NCI-H69 (cell line): ENCODE measurements at regions not wholly inside any gene's neighbourhood (a gene's known extent, or its start where the extent isn't known, plus 50 kb on each side); places are given as distances from the start of the nearest gene placed in this dataset.
A peak's percentile ranks its signal among the peaks of the same experiment; 100 is the strongest.
"Not testable (repeated sequence)": the region's sequence is repeated elsewhere in the genome, so short reads cannot be mapped to it uniquely, and the experiment has no call there.

Experiments
- DNase-seq: peaks from one replicate; lab custom pipeline; 2025; lab: John Stamatoyannopoulos, UW

DNA sequence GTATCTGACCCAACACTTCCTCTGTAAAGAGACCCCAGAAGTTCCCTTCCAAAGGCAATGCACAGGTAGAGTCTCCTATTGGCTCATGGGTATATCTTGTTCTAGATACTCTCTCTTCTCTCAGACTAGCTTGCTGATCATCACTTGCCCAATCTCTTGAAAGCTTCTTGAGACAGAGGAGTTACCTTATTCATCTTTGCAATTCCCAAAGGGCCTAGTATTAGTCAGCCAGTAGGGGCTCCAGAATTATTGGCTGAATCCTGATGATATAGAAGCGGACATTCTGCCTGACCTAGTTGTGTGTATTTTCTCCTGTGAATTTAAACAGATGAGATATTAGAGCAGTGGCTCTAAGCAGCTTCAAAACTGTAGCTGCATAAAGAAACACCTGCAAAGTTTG lies 304.0 kb upstream of the KLF4 start:
- DNase-seq: no peak

DNA sequence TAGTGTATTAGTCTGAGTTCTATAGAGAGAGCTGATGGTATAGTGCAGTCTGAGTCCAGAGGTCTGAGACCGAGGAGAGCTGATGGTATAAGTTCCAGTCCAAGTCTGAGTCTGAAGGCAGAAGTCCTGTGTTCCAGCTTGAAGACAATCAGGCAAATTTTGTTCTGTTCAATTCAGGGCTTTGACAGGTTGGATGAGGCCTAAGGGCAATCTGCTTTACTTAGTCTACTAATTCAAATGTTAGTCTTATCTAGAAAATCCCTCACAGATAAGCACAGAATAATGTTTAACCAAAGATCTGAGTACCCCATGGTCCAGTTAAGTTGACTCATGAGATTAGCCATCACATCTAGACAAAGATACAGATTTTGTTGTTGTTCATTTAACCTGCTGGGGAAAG lies 303.0 kb upstream of the KLF4 start:
- no peak for DNase-seq

DNA sequence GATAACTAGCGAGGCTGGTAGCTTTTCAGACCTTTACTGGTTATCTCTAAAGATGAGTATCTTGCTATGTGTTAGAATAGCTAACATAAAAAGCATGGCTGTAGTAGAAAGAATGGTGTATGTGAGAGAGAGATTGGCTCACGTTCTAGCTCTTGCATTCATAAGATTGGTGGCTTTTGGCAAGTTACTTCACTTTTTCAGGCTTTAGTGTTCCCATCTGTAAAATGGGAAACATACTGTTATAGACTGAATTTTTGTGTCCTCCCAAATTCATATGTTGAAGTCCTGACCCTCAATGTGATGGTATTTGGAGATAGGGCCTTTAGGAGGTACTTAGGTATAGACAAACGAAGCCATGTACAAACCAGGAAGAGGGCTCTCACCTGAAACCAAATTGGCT lies 302.4 kb upstream of the KLF4 start:
- DNase-seq: no peak

DNA sequence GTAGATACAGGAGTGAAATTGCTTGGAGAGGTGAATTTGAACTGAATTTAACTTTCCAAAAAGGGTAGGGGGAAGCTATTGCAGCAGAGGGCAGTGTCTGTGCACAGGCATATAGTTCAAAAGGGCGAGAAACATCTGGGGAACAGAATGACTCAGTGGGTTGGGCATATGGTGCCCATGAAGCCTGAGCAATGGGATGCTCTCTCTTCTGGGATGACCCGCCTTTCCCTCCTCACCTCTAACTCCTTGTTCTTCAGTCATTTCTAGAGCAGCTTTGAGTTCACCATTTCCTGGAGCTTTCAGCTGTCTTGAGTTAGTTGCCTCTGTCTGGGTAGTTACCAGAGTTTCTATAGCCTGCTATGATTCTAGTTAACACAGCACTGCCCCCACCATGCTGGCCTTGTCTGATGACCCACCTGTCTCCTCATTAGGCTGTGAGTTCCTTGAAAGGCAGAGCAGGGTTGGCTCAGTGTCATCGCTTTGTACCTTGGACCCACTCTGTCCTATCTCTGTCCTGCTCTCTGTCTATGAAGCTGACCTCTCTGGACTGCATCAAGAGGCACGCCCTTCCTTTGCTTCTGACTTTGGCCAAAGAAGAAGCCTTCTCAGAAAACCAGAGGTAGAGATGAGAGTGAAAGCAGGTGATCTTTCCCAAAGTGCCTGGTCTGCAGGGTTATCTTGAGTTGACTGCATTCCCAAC lies 299.6 kb upstream of the KLF4 start:
- DNase-seq: no peak

DNA sequence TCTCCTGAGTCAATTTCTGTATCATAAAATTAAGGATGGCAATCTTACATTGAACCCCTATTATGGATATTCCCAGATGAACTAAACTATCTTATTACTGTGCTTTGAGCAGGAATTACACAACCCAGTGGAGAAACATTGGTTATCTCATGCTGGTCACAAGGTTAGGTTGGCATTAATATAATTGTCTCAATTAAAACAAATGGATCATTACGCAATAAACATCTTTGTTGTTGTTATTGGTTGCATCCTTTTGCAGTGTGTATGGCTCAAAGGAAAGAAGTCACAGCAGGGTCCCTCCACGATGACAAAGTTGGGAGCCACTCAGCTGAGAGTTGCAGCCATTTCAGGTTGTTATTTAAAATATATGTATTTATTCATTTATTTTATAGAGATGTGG lies 297.0 kb upstream of the KLF4 start:
- no peak for DNase-seq

DNA sequence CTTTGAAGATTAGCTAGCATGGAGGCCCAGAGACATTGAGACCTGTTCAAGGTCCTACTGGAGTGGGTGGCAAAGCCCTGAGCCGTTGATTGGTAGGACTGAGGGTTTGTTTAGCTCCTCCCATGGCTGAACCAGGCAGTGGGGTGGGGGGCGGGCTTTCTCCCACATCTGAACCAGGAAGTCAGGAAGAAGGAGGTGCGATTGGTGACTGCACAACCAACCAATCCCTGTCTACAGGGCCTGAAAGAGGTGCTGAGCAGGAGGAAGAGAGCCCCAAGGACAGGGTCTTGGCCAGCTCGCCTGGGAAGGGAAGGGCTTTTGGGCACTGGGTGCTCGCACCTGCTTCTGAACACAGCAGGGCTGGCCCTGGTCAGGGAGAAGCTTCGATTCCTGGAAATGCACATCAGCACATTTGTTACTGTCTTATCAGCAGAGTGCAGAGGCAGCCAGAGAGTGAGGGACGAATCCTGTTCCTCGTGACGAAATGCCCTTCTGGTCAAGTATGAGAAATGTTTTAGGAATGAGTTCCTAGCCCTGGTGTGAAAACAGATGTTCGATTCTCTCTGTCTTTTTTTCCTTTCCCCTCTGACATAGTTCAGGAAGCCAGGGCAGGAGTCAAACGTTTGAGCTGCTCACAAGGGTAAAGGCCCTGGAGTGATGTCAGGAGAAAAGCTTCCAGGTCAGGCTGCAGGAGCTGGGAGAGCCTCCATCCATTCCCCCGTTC lies 294.8 kb upstream of the KLF4 start:
- DNase-seq: no peak

DNA sequence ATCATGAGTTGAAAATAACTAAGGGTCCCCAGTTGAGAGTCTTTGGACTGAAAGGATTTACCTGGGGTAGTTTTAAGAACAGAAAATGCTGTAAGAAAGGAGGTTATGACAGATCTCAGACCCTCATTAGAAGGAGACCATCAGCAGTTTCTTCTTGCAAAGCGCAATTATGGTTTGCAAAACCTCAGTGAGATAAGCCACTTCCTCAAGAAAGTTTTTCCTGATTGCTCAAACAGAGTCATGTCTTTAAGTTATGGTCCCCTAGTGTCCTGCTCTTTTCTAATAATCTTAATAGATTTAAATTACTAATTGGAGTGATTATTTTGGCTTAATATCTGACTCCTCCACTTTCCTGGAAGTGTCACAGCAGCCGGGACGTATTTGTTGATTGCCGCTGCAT lies 293.2 kb upstream of the KLF4 start:
- DNase-seq: no peak

DNA sequence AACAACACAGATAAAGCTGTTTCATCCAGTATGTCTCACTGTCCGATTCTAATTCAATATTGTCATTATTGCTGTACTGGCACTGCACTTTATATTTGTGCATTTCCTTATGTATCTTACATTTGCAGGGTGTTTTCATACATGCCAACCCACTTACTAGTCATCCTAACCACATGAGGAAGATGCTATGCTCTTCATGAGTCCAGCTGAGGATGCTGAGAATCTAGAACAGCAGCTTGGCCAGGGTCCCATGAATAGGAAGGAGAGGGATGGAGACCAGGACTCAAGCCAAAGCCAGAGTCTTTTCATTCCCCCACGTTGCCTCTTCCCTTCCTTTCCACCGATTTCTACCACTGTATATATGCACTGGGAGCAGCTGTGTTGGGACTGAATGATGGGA lies 292.8 kb upstream of the KLF4 start:
- DNase-seq: no peak

DNA sequence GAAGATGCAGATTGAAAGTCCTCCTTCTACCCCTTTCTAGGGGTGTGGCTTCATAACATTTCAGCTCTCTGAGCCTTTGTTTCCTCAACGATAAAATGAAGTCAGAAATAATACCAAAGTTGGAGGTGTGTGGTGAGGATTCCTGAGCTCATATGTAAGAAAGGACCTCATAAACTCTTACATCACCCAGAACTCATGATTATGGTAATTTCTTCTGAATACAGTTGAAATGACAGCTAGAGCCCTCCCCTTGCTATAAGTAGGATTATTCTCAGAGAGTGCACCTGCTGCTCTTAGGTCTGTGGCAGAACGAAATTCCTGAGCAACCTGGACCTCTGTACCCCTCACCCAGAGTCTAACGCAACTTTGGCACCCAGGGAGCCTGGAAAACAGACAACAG lies 291.4 kb upstream of the KLF4 start:
- DNase-seq: no peak

DNA sequence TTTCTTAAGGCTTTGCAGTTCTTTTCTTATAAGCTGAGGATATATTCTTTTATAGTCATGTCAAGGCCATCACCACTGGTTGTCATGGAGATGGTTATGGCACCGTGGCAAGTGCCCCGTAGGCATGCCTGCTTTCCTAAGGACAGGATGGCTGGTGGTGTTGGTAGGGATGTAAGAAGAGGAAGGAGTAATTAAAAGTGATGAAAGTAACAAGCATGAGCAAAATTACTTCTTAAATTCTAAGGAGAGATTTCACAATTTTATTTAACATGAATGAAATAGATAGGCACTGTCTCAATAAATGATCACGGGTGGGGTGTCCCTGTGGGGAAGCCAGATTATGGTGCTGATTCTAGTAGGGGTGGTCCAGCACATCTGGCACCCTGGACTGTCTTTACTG lies 290.2 kb upstream of the KLF4 start:
- peak; percentile 17 for DNase-seq

DNA sequence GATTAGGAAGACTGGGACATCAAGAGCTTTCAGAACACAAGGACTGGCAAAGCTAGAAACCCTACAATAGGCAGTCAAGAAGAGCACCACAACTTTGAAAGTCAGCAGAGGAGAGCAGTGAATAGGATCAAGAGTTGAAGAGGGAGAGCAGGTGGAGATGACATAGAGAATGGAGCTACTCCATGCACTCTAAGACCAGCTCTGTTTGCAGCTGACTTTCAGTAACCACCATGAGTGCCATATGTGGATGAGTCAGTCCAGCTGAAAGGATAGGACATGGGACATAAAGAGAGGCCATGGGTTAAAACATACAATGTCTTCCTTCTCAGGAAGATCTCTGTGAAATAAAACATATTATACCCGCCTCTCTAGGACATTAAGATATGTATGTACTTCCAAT lies 289.1 kb upstream of the KLF4 start:
- DNase-seq: no peak

DNA sequence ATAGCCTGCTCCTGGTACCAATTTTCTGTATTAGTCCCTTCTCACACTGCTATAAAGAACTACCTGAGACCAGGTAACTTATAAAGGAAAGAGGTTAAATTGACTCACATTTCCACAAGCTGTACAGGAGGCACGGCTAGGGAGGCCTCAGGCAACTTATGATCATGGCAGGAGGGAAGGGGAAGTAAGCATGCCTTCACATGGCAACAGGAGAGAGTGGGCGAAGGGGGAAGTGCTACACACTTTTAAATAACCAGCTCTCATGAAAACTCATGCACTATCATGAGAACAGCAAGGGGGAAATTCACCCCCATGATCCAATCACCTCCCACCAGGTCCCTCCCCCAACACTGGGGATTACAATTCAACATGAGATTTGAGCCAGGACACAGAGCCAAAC lies 284.5 kb upstream of the KLF4 start:
- DNase-seq: not testable (repeated sequence)

DNA sequence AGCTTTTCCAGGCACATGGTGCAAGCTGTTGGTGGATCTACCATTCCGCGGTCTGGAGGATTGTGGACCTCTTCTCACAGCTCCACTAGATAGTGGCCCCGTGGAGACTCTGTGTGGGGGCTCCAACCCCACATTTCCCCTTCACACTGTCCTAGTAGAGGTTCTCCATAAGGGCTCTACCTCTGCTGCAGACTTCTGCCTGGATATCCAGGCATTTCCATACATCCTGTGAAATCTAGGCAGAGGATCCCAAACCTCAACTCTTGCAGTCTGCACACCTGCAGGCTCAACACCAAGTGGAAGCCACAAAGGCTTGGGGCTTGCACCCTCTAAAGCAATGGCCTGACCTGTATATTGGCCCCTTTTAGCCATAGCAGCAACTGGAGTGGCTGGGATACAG lies 283.4 kb upstream of the KLF4 start:
- no peak for DNase-seq

DNA sequence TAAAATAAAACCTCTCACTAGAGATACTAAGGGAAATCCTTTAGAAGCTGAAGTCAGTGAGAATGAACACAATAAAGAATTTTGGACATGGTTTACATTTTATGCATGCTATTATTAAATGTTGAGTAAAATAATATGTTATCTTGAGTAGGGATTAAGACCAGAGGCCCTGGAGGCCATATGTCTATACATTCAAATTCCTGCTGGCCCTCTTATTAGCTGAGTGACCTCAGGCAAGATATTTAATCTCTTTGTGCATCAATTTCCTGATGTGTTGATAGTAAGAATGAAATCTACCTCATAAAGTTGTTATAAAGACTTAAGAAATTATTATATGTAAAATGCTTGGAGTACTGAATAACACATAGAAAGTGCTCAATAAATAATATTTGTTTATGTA lies 281.1 kb upstream of the KLF4 start:
- DNase-seq: no peak

DNA sequence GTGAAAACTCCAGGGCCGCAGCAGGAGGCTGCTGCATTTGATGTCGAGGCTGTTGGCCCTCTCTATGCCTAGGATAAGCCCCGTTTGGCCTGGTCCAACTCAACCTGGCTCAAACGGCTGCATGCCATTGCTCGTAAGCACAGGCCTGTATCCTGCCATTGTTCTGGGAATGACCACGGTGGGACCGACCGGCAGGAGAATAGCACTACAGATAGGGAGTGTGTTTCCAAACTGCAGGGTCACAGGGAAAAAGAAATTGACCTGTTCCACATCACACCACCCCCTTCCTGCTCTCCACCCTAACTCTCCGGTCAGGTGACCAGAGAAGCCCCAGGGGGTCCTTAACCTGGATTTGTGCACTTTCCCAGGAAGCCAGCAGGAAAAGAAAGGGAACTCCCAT lies 278.7 kb upstream of the KLF4 start:
- DNase-seq: peak; percentile 28

DNA sequence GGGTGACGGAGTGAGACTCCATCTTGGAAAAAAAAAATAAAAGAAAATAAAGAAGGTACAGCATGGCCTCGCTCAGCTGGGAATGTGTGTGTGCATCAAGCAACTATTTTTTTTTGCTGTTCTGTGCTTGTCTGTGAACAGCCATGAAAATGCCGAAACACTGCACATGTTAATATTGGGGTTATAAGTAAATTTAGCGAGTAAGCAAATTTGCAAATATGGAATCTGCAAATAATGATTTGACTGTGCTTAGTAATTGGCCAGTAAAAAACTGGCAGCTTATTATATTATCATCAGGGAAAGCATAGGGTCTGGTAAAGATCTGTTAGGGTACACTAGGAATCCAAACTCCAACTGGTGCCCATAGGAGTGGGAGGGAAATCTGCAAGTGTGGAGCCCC lies 278.1 kb upstream of the KLF4 start:
- no peak for DNase-seq

DNA sequence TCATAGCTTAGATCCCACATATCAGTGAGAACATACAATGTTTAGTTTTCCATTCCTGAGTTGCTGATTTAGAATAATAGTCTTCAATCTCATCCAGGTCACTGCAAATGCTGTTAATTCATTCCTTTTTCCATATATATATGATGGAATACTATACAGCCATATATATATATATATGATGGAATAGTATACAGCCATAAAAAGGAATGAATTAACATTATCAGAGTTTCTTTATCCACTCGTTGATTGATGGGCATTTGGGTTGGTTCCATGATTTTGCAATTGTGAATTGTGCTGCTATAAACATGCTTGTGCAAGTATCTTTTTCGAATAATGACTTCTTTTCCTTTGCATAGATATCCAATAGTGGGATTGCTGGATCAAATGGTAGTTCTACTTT lies 273.9 kb upstream of the KLF4 start:
- not testable (repeated sequence) for DNase-seq

DNA sequence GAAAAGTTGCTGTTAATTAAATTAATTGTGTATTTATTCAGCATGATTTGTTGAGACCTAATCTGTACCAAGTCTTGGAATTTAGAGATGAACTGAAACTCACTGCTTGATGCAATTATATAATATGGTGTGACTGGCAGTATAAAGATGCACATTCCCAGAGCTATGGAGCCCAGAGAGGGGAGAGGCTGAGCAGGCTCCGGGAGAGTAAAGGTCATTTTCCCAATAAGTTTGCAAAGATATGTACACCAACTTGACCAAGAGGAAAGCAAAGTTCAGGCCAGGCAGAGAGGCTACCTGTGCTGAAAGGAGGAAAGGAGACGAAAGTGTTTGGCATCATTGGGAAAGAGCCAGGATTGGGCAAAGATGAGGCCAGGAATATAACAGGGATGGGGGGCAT lies 271.7 kb upstream of the KLF4 start:
- DNase-seq: no peak

DNA sequence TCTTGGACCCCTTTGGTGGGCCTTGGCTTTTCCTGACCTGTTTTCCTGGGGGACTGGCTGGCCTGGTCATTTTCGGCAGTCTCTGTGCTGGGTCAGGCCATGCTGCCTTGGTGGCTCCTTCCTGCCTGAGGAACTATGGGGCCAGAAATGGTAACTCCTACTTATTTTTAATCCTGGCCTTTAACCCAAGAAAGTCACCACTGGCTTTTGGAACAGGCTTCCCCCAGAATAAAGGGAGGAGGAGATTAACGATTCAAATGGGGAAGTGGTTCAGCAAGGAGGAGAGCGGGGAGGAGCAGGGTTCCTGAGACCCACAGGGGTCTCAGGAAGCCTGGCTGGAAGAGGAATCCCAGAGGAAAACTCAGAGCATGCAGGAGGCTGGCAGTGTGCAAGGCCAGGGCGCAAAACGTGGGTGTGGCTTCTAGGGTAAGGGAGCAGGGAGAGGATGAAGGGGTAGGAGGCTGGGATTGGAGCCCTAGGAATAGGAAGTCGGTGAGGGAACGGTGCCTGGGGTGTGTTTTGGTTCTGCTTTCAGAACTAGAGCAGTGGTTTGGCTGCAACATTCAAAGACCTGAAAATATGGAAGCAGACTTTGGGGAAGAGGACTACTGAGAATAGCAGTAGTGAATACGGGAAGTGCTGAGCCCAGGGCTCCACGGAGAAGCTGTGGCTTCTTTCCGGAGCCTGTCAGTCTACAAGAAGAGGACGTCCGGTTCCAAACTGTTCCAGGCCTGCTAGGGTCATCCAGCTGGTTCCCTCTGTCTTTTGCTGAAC lies 271.1 kb upstream of the KLF4 start:
- DNase-seq: no peak

DNA sequence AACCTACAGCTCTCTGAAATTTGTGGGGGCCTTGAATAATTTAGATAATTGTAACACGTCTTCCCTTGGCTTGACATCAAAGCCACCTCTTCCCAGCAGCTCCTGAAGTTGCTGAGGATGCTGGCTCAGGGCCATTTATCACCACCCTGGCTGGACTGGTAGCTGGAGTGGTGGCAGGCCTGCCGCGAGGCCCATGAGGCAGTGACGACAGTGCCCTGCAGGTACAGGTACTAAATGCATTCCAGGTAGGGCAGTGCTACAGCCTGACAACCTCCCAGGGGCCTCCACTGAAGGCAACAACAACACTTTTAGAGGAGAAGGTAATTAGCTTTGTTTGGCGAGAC lies 270.2 kb upstream of the KLF4 start:
- DNase-seq: no peak

DNA sequence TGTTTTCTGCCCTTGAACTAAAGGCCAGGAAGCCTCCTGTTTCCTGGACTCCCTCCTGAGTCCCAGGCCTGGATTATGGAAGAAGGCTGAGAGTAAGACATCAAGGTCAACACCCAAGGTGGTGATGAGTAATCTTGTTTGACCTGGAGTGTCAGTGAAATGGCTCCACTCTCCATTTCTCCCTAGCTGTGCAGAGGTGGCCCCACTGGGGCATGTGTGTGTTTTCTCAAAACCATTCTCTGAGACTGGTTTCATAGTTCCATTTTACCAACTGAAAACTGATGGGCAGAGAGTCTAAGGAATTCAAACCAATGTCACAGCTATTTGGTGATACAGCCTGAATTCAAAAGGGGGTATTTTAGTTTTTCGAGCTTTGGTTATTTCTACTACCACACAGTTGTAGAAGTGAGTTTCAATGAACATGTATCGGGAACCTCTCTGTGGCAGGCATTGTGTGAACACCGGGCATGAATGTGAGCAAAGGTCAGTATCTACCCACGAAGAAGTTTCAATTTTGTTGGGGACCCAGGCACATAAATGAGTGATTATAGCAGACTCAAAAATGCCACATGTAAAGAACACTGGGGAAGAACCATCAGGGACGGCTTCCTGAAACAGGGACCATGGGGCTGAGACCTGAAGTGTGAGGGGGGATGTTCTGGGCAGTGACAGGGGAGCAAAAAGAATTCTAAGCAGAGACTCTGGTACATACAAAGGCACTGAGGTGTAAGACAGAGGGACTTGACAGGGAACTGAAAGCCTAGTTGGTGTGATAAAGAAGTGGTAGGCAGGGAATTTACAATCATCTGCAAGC lies 269.6 kb upstream of the KLF4 start:
- no peak for DNase-seq

DNA sequence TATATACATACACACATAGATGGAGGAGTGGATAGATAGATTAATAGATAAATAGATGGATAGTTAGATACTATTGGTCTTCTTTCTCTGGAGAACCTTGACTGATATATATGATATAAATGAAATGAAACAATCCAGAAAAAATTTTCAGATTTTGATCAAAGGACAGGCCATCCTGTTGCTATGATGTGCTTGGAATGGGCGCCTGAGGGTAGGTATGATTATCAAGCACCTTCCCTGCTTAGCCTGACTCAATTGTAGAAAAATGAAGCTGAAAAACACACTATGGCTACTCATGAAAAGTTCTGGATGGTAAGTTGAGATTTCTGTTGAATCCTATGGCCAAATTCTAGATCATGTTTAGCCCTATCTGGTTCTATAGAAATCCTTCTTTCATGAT lies 266.5 kb upstream of the KLF4 start:
- no peak for DNase-seq

DNA sequence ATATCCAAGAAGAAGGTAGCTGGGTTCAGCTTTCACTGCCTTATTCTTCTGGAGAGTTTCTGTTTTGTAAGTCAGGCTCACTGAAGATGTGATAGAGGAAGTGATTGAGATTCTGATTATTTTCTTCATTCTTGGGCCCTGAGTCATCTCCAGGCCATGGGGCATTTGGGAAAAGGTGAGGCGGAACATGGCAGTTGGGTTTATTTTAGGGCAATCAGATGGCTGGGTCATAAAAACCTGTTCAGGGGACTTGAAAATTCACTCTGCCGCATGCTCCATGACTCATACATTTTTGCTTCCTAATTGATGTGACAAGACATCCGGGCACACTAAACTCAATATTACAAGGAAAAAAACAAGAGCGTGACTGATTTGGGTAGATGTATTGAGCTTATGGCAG lies 265.7 kb upstream of the KLF4 start:
- DNase-seq: no peak
